Endodermal cell (in vitro differentiated cells): ENCODE measurements at regions not wholly inside any gene's neighbourhood (a gene's known extent, or its start where the extent isn't known, plus 50 kb on each side); places are given as distances from the start of the nearest gene placed in this dataset.

ENCODE experiments used
- DNase-seq: peaks from one replicate; pipeline ENCODE4 v3.0.0-alpha.2; 2017
- H3K27ac ChIP-seq: 2 replicates; pipeline ENCODE4 v1.5.1; 2013; ENCODE audit warnings: mild to moderate bottlenecking, low read depth, low read length, moderate library complexity
- H3K27me3 ChIP-seq: 2 replicates; pipeline ENCODE4 v1.6.1; 2013; ENCODE audit warnings: mild to moderate bottlenecking, low read length, moderate library complexity; ENCODE audit not compliant: insufficient read depth, control insufficient read depth, poor library complexity, severe bottlenecking
- H3K36me3 ChIP-seq: 2 replicates; pipeline ENCODE4 v1.7.0; 2013; ENCODE audit warnings: mild to moderate bottlenecking, low read length, moderate library complexity; ENCODE audit not compliant: control insufficient read depth, insufficient read depth
- H3K4me1 ChIP-seq: one replicate; pipeline ENCODE4 v1.7.0; 2013; ENCODE audit warnings: low read length; ENCODE audit not compliant: control insufficient read depth, insufficient read depth
- H3K4me3 ChIP-seq: 2 replicates; pipeline ENCODE4 v1.5.1; 2013; ENCODE audit warnings: mild to moderate bottlenecking, low read length, moderate library complexity
- H3K9ac ChIP-seq: 2 replicates; pipeline ENCODE4 v1.6.1; 2013; ENCODE audit warnings: mild to moderate bottlenecking, low read length, moderate library complexity; ENCODE audit not compliant: poor library complexity, severe bottlenecking; ENCODE audit errors: extremely low read depth
- H3K9me3 ChIP-seq: 2 replicates; pipeline ENCODE4 v1.6.1; 2013; ENCODE audit warnings: mild to moderate bottlenecking, low read length, moderate library complexity; ENCODE audit not compliant: control insufficient read depth
- H3K27ac Mint-ChIP-seq: 2 replicates; pipeline ENCODE4 v1.8.0; 2020; ENCODE audit warnings: mixed read lengths
- H3K27me3 Mint-ChIP-seq: 2 replicates; pipeline ENCODE4 v1.8.0; 2021; ENCODE audit warnings: mild to moderate bottlenecking, mixed read lengths; ENCODE audit not compliant: insufficient read depth
- H3K36me3 Mint-ChIP-seq: 2 replicates; pipeline ENCODE4 v1.8.0; 2020; ENCODE audit warnings: low read depth, mixed read lengths
- H3K4me1 Mint-ChIP-seq: 2 replicates; pipeline ENCODE4 v1.8.0; 2020; ENCODE audit warnings: mixed read lengths
- H3K4me3 Mint-ChIP-seq: 2 replicates; pipeline ENCODE4 v1.8.0; 2020; ENCODE audit warnings: mild to moderate bottlenecking, moderate library complexity, mixed read lengths
- H3K9me3 Mint-ChIP-seq: 2 replicates; pipeline ENCODE4 v1.8.0; 2020; ENCODE audit warnings: mild to moderate bottlenecking, mixed read lengths
- WGBS, 2 experiments: methylation state at CpG; one replicate each; pipeline versions ENCODE4 v1.1.5 to v1.1.7; 2013; ENCODE audit warnings: missing lambda C conversion rate in 2 of 2, mixed read lengths in 1 of 2; ENCODE audit not compliant: insufficient coverage in 1 of 2, insufficient read length in 1 of 2; 5-methylcytosine and 5-hydroxymethylcytosine counted together
- TF ChIP-seq, protein P1 (sequence below): fragments of 200-600 bp; sonication (generic); conservative IDR thresholded peaks from 2 replicates; pipeline ENCODE4 v1.5.0; 2021; ENCODE audit warnings: antibody characterized with exemption, mild to moderate bottlenecking

DNA sequence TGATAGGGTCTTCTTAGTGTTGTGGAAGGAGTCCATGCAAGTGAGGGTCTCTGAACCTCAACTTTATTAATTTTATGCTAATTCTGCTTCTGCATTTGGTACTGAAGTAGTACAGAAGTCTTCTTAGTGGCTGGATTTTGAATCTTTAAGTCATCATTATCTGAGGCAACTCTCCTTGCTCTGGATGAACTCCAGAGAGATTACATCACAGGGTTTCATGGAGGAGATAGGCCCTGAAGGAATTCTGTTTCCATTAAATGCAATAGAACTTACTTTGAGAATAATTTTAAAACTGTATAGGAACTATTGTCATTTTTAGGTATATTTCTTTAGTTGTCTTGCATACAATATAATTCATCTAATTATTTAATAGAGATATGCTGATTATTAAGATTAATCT lies 451.2 kb downstream of the FAT4 start:
- H3K4me3 Mint-ChIP-seq, result no peak overlapping the region
- no peak for DNase-seq
- no peaks in the 10 kb centered on the region for H3K9me3 Mint-ChIP-seq
- no peaks in the 10 kb centered on the region for H3K9me3 ChIP-seq
- H3K27ac ChIP-seq, result no peak overlapping the region
- H3K9ac ChIP-seq, result no peak overlapping the region
- no peaks in the 10 kb centered on the region for H3K4me1 ChIP-seq
- H3K27me3 Mint-ChIP-seq, result no peaks in the 10 kb centered on the region
- no peaks in the 10 kb centered on the region for H3K36me3 Mint-ChIP-seq
- no peak overlapping the region for H3K27ac Mint-ChIP-seq
- TF ChIP-seq, protein P1, sequence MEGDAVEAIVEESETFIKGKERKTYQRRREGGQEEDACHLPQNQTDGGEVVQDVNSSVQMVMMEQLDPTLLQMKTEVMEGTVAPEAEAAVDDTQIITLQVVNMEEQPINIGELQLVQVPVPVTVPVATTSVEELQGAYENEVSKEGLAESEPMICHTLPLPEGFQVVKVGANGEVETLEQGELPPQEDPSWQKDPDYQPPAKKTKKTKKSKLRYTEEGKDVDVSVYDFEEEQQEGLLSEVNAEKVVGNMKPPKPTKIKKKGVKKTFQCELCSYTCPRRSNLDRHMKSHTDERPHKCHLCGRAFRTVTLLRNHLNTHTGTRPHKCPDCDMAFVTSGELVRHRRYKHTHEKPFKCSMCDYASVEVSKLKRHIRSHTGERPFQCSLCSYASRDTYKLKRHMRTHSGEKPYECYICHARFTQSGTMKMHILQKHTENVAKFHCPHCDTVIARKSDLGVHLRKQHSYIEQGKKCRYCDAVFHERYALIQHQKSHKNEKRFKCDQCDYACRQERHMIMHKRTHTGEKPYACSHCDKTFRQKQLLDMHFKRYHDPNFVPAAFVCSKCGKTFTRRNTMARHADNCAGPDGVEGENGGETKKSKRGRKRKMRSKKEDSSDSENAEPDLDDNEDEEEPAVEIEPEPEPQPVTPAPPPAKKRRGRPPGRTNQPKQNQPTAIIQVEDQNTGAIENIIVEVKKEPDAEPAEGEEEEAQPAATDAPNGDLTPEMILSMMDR, result no peak
- H3K4me3 ChIP-seq, result no peak overlapping the region
- H3K36me3 ChIP-seq, result no peaks in the 10 kb centered on the region
- peaks cover 4% of the 10 kb centered on the region for H3K27me3 ChIP-seq
- peaks cover 3% of the 10 kb centered on the region for H3K4me1 Mint-ChIP-seq

DNA sequence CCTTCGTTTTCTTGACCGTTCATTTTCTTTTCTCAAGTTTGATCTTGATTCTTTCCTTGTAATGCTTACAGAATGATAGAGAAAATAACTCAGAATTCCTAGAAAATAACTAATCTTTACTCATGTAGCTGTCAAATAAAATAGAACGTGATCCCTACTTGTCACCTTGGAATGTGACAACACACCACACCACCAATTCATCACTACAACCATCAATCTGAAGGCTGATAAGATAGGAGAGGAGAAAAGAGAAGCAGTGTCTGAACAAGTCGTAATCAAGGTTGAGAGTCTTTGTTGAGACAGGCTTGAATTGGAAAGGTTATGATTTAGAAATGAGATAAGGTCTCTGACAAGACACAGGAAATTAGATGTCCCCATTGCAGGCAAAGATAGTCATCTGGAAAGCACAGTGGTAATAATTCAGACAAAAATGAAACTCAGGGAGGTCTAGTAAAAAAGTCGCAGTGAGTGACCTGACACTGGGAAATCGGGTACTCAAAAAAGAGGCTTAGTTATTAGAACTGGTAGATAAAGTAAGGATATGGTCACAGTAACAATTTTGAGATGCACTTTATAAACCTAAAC lies 456.2 kb downstream of the FAT4 start:
- Histone ChIP-seq H3K4me1 (no peaks in the 10 kb centered on the region), H3K27ac (no peak overlapping the region), H3K9ac (no peak overlapping the region), H3K27me3 (no peaks in the 10 kb centered on the region), H3K9me3 (peaks cover 12% of the 10 kb centered on the region), H3K4me3 (no peak overlapping the region), H3K36me3 (no peaks in the 10 kb centered on the region)
- no peak overlapping the region for H3K4me3 Mint-ChIP-seq
- H3K4me1 Mint-ChIP-seq, result peaks cover 5% of the 10 kb centered on the region
- no peak for DNase-seq
- no peaks in the 10 kb centered on the region for H3K36me3 Mint-ChIP-seq
- no peaks in the 10 kb centered on the region for H3K27me3 Mint-ChIP-seq
- TF ChIP-seq, protein P1, result no peak
- H3K27ac Mint-ChIP-seq, result no peak overlapping the region
- 75 to 85% methylated on average over 4 to 6 of the region's 6 CpGs for WGBS, 2 experiments
- peaks cover 13% of the 10 kb centered on the region for H3K9me3 Mint-ChIP-seq

DNA sequence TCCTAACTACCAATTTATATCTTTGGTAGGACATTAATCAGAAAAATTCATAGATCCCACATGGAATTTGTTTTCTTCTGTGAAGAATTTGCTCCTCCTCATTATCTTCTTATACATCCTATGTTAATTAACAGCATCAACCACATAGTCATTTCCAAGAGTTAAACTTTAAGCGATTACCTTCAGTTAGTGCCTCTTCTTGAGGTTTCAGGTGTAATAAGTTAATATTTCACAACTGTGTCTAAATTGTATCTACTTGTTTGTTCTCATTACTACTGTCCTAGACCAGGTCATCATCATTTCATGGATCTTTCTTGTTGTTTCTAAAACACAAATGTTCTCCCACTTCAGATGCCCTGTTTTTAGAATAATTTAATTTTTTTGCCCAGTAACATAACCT lies 457.9 kb downstream of the FAT4 start:
- H3K27ac Mint-ChIP-seq, result no peak overlapping the region
- TF ChIP-seq, protein P1, result no peak
- H3K27ac ChIP-seq, result no peak overlapping the region
- peaks cover 5% of the 10 kb centered on the region for H3K4me1 Mint-ChIP-seq
- H3K27me3 Mint-ChIP-seq, result no peaks in the 10 kb centered on the region
- DNase-seq, result no peak
- H3K9ac ChIP-seq, result no peak overlapping the region
- 100% methylated on average over 1 of the region's 1 CpG; no CpG with 5 or more reads in 1 of the 2 experiments for WGBS, 2 experiments
- H3K36me3 ChIP-seq, result no peaks in the 10 kb centered on the region
- peaks cover 30% of the 10 kb centered on the region for H3K9me3 Mint-ChIP-seq
- H3K4me3 ChIP-seq, result no peak overlapping the region
- no peaks in the 10 kb centered on the region for H3K4me1 ChIP-seq
- H3K36me3 Mint-ChIP-seq, result peaks cover 2% of the 10 kb centered on the region
- no peak overlapping the region for H3K4me3 Mint-ChIP-seq
- peaks cover 26% of the 10 kb centered on the region for H3K9me3 ChIP-seq
- H3K27me3 ChIP-seq, result no peaks in the 10 kb centered on the region
